Uterus (tissue), 2 donors: ENCODE measurements at regions not wholly inside any gene's neighbourhood (a gene's known extent, or its start where the extent isn't known, plus 50 kb on each side); places are given as distances from the start of the nearest gene placed in this dataset.

ENCODE experiments used
- CTCF ChIP-seq, 4 experiments: fragments of 200-600 bp in 2 of 4; fragments of 450-650 bp in 2 of 4; sonication (generic) in 2 of 4; IDR thresholded peaks; one replicate each; pipeline ENCODE4 v1.5.1; 2016 to 2019; ENCODE audit warnings: antibody characterized with exemption in 4 of 4, mild to moderate bottlenecking in 2 of 4, moderate library complexity in 1 of 4
- POLR2A ChIP-seq, 2 donors: fragments of 450-650 bp; IDR thresholded peaks; one replicate each; pipeline ENCODE4 v1.6.1; 2016; ENCODE audit warnings: antibody characterized with exemption in 2 of 2, mild to moderate bottlenecking in 1 of 2, moderate library complexity in 1 of 2

- TF ChIP-seq CTCF (IDR thresholded peaks at IDR 0.05) (no peak), POLR2A (IDR thresholded peaks at IDR 0.05) (no peak)
Measured at GRCh38 chr12:108441549-108441948, 73.5 kb upstream of the FICD start.
